GM21723 (cell line): ENCODE measurements at regions not wholly inside any gene's neighbourhood (a gene's known extent, or its start where the extent isn't known, plus 50 kb on each side); places are given as distances from the start of the nearest gene placed in this dataset.
"Not testable (repeated sequence)": the region's sequence is repeated elsewhere in the genome, so short reads cannot be mapped to it uniquely, and the experiment has no call there.

Experiments used
- ATAC-seq: cut with Tn5 transposase; IDR thresholded peaks from one replicate; pipeline ENCODE4 v1.9.1; 2021; ENCODE audit warnings: mild to moderate bottlenecking, moderate library complexity; ENCODE audit not compliant: unreplicated experiment

GRCh38 chr18:78473563-78473962, 506.1 kb upstream of the SALL3 start:
- ATAC-seq, result no peak

- no peak for ATAC-seq
Measured at GRCh38 chr18:78477840-78478239, 501.8 kb upstream of the SALL3 start.

GRCh38 chr18:78479443-78479842, 500.2 kb upstream of the SALL3 start:
- ATAC-seq, result no peak

GRCh38 chr18:78480262-78481054, 499.2 kb upstream of the SALL3 start:
- ATAC-seq, result no peak

- ATAC-seq, result no peak
Measured at GRCh38 chr18:78482378-78482777, 497.2 kb upstream of the SALL3 start.

GRCh38 chr18:78487649-78488048, 492.0 kb upstream of the SALL3 start:
- ATAC-seq, result no peak

GRCh38 chr18:78492064-78492812, 487.4 kb upstream of the SALL3 start:
- no peak for ATAC-seq

- ATAC-seq, result no peak
Measured at GRCh38 chr18:78492813-78493371, 486.7 kb upstream of the SALL3 start.

GRCh38 chr18:78493490-78493889, 486.1 kb upstream of the SALL3 start:
- not testable (repeated sequence) for ATAC-seq

GRCh38 chr18:78494204-78495085, 485.2 kb upstream of the SALL3 start:
- ATAC-seq, result no peak

GRCh38 chr18:78495550-78495949, 484.1 kb upstream of the SALL3 start:
- no peak for ATAC-seq

GRCh38 chr18:78496079-78496478, 483.5 kb upstream of the SALL3 start:
- ATAC-seq, result no peak

- no peak for ATAC-seq
Measured at GRCh38 chr18:78497641-78498040, 482.0 kb upstream of the SALL3 start.

- no peak for ATAC-seq
Measured at GRCh38 chr18:78499586-78499985, 480.0 kb upstream of the SALL3 start.

- ATAC-seq, result no peak
Measured at GRCh38 chr18:78501251-78501650, 478.4 kb upstream of the SALL3 start.

- ATAC-seq, result no peak
Measured at GRCh38 chr18:78503129-78503528, 476.5 kb upstream of the SALL3 start.

GRCh38 chr18:78505851-78506461, 473.7 kb upstream of the SALL3 start:
- ATAC-seq, result no peak

- no peak for ATAC-seq
Measured at GRCh38 chr18:78507217-78507616, 472.4 kb upstream of the SALL3 start.

GRCh38 chr18:78508228-78508824, 471.3 kb upstream of the SALL3 start:
- not testable (repeated sequence) for ATAC-seq

- no peak for ATAC-seq
Measured at GRCh38 chr18:78510091-78510490, 469.5 kb upstream of the SALL3 start.
